HG02852 (cell line): ENCODE measurements at regions not wholly inside any gene's neighbourhood (a gene's known extent, or its start where the extent isn't known, plus 50 kb on each side); places are given as distances from the start of the nearest gene placed in this dataset.

Experiments used
- ATAC-seq: cut with Tn5 transposase; IDR thresholded peaks from one replicate; pipeline ENCODE4 v1.9.1; 2021; ENCODE audit warnings: mild to moderate bottlenecking, moderate library complexity; ENCODE audit not compliant: unreplicated experiment

DNA sequence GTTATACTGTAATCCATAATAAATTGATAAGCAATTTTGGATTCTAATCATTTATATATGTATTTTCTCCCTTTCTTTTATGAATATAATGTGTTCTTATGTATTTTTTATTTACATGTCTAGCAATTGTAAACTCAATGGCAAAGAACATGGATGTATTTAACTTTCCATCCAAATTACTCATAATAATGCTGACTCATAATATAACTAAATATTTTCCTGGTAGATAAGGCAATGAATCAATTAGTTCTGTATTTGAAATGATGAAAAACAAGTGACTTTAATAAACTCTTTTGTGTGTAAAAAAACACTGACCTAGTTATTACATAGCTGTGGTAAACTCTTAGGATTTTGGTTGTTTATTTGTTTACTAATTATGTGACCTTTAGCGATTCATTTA, 211.2 kb downstream of the DTHD1 start:
- no peak for ATAC-seq

DNA sequence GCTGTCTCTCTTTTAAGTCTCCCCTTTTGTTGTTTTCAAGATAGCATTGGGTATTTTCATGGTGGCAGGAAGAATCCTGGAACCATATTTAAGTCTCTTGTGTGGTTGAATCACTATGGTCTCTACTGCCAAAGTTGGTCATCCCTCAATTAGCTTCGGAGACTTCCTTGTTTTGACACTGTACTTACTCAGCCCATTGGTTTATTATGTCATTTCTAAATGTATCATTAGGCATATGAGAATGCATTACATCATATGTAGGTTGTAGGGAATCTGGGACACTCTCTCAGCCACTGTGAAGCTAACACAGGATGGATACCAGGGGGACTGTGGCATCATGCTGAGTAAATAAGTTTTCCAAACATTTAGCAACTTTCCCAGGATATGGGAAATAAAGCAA, 211.8 kb downstream of the DTHD1 start:
- ATAC-seq: no peak

- ATAC-seq: no peak
Observed at GRCh38 chr4:36494016-36494415, 212.6 kb downstream of the DTHD1 start.

DNA sequence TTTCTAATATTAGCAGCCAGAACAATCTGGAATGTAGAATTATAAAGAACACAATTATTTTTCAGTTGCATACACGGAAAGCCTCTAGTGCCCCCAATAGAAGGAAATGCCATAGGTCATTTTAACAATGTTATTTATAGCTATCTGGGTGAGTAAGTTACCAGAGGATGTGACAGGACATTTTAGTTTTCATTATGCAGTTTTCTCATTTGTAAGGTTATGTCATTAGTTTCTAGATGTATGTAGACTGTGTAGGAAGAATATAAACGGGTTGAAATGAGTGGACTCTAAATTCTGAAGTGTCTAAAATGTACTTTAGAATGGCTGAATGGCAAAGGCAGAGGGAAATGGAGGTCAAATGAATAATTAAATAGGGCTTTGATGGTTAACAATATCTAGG, 213.3 kb downstream of the DTHD1 start:
- no peak for ATAC-seq

- ATAC-seq: no peak
Observed at GRCh38 chr4:36502350-36502749, 220.9 kb downstream of the DTHD1 start.

- ATAC-seq: no peak
Observed at GRCh38 chr4:36508394-36508793, 227.0 kb downstream of the DTHD1 start.

DNA sequence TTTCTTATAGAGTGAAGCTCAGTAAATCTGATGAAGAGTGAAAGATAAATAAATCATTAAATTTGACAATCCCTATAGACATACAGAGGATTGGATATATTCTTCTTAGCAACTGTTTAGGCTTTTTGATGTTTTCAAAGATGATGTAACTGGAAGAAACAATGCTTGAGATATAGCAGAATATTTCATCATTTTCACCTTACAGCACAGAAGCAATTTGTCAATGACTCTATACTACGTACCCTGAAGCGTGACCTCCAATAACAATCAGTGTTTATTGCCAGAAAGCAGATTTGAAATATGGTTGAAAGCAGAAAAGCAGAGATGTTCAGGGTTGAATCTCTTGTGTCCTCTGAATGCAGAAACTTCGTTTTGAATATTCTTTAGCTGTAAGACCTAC, 228.4 kb downstream of the DTHD1 start:
- no peak for ATAC-seq

GRCh38 chr4:36511785-36512184, 230.4 kb downstream of the DTHD1 start:
- no peak for ATAC-seq

DNA sequence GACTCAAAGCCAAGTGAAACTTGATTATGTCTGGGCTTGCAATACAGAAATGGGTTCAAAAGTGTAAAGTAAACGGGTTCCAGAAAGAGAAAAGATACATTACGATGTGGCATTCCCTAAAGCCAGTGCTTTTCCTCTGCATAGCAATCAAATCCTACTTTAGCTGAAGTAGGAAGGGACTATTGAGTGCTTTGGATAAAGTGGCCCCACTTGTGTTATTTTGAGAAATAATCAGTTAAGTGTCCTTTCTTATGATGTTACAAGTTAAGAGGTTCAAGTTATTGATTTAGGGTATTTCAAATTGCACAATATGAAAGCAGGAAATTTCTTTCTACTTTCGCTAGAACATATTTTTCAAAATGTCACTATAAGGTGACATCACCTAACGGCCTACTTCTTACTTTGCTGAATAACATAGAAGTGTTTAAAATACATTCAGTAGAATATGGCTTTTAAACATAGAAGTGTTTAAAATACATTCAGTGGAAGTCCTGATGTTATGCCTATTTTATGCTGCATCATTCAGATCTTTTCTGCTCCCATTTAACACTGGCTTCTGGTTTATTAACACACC, 235.2 kb downstream of the DTHD1 start:
- no peak for ATAC-seq

GRCh38 chr4:36523182-36523581, 241.8 kb downstream of the DTHD1 start:
- no peak for ATAC-seq

DNA sequence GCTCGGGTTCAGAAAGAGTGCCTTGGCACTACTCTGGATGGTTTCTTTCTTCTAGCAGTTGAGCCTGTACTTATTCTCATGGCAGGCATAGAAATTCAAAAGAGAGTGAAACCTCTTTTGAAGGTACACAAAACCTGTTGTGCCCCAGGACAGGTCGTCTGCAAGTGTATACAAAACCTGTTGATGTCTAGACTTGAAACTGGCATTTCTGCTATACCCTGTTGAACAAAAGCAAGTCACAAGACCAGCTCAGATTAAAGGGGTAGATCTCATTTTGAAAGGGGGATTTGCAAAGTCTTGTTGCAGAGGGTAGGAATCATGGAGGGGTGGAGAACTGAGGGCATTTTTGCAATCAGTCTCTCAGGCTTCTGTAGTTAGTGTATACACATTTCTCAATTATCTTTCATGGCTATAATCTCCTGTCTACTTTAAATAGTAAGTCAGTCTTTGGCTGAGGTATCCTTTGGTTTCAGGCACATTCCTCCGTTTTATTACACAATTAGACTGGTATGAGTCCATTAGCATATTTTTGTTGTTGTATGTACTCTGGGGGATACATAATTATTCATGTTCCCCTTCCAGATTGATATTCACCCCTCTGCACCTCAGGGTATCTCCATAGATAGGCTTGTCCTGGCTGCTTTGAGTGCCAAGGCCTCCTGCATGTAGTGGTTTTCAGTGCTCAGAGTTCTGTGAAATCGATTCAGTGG, 251.4 kb downstream of the DTHD1 start:
- ATAC-seq: no peak

DNA sequence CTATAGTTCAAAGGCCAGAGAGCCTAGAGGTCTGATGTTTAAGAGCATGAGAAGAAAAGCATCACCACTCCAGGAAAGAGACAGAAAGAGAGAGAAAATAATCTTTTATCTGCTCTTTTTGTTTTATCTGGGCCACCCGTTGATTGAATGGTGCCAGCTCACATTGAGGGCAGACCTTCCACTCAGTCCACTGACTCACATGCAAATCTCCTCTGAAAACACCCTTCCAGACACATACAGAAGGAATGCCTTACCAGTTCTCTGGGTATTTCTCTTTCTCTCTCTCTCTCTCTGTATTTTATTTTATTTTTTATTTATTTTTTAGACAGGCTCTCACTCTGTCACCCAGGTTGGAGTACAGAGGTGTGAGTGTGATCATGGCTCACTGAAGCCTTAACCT, 252.5 kb downstream of the DTHD1 start:
- ATAC-seq: no peak

DNA sequence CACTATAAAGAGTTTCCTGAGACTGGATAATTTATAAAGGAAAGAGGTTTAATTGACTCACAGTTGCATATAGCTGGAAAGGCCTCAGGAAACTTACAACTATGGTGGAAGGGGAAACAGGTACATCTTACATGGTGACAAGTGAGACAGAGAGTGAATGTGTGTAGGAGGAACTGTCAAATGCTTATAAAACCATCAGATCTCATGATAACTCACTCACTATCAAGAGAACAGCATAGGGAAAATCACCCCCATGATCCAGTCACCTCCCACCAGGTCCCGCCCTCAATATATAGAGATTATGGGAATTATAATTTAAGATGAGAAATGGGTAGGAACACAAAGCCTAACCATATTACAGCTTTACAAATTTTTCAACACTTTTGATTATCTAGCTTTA, 266.0 kb downstream of the DTHD1 start:
- ATAC-seq: no peak

DNA sequence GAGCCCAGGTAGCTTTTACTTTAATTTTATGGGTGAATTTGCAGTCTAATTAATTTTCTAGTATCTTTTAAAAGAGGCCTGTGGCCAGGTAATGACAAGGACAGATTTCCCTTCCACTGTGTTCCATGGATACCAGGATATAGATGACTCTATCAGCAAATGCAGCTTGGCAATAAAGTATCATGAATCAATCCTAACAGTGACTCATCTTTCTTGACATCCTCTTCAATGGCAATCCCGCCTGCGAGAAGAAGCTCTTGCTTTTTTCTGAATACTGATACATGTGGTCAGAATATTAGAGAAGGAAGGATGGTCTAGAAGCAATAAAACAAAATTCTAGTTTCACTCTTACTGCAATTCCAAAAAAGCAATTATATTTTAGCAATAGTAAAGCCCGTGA, 267.8 kb downstream of the DTHD1 start:
- ATAC-seq: no peak

- no peak for ATAC-seq
Observed at GRCh38 chr4:36549992-36550391, 268.6 kb downstream of the DTHD1 start.

GRCh38 chr4:36551697-36552214, 270.3 kb downstream of the DTHD1 start:
- ATAC-seq: peak; percentile 87

DNA sequence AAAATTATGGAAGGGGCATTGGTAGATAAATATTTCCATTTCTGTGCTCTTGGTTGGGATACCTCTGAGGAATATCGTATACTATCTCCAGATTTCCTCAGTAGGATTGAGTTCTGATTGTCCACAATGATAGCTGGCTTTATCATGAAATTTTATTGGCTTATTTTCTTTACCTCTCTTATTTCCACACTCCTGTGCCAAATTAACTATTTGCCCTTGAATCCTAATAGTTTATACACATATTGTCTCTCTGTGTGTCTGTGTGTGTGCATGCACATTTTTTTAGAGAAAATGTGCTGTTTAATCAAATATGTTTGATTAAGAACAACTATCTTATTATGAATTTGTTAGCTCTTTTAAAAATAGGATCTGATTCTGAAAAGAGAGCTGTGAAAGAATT, 271.6 kb downstream of the DTHD1 start:
- no peak for ATAC-seq

DNA sequence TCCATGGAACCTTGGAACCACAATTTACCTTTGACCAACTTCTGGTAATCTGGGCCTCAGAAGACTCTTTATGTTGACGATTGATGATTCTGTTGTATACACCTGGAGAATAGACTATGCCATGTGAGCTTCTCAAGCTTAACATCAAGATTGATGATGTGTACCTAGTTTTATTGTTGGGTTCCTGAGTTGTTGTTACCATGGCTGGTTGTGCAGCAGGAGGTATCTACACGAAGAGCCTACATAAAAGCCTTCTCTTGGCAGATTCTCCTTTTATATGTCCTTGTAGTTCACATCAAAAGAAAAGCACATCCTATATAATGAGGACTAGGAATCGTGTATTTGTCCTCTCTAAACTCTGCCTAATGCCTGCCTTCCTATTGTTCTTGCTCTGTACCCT, 272.0 kb downstream of the DTHD1 start:
- ATAC-seq: no peak

- no peak for ATAC-seq
Observed at GRCh38 chr4:36556984-36557383, 275.6 kb downstream of the DTHD1 start.

DNA sequence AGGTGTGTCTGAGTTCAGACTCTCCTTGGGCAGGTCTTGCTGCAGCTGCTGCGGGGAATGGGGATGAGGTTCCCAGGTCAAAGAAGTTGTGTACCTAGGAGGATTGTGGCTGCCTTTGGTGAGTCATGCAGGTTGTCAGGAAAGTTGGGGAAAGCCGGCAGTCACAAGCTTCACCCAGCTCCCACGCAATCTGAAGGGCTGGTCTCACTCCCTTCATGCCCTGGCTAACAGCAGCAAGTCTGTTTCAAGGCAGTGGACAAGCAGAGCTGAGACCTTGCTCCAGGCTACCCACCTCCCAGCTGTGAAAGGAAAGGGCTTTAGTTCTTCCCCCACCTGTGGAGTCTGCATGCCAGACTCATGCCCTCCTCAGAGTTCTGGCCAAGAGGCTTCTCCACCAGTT, 287.2 kb downstream of the DTHD1 start:
- ATAC-seq: no peak

DNA sequence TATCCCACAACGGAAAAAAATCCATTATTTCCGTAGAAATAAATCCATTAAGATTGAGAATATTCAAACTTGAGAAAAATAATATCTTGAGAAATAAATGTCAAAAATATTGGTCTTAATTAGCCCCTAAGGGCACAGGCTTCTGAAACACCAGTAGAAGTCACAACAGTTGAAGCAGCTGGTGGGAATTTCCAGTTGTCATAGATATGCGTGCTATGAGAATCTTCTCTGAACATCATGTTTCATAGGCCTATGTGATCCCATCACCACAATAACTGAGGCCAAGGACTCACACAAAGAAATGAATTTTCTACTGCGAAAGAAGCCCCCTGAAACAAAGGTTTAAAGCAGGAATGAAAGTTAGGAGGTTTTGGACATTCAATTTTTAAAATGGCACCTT, 292.0 kb downstream of the DTHD1 start:
- peak; percentile 68 for ATAC-seq

DNA sequence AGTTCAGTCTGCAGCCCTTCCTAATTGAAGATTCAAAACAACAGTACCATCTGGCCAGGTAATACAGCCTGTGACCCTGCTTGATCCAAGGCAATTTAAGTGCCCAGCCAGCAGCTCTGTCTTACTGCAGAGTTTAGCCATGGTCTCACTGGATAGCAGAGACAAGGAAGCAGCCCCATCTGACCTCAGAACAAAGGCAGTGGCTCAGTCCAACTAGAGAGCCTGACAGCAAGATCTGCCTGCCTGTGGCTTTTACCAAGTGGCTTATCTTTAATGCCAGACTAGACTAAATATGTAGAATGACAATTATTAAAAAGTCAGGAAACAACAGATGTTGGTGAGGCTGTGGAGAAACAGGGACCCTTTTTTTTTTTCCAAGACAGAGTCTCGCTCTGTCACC, 293.4 kb downstream of the DTHD1 start:
- ATAC-seq: no peak

DNA sequence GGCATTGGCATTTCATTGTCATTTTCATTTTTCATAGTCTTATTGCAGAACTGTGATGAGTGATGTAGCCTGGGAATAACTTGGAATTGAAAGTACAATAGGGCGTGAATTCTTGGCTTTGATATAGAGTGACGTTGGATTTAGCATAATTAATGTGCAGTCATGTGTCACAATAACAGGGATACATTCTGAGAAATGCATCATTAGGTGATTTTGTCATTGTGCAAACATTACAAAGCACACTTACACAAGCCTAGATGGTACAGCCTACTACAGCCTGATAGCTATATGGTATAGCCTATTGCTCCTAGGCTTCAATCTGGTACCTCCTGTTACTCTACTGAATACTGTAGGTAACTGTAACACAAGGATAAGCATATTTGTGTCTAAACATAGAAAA, 300.8 kb downstream of the DTHD1 start:
- no peak for ATAC-seq
